Sigmoid colon (tissue), 4 donors: ENCODE measurements at regions not wholly inside any gene's neighbourhood (a gene's known extent, or its start where the extent isn't known, plus 50 kb on each side); places are given as distances from the start of the nearest gene placed in this dataset.

Experiments
- CTCF ChIP-seq, 4 experiments: fragments of 450-650 bp in 3 of 4; fragments of 200-600 bp in 1 of 4; IDR thresholded peaks; one replicate each; pipeline ENCODE4 v1.5.1; 2016 to 2019; ENCODE audit warnings: antibody characterized with exemption in 4 of 4, mild to moderate bottlenecking in 3 of 4, moderate library complexity in 2 of 4
- POLR2A ChIP-seq, 2 donors: fragments of 450-650 bp; IDR thresholded peaks; one replicate each; pipeline ENCODE4 v1.6.1; 2016; ENCODE audit warnings: antibody characterized with exemption in 2 of 2, mild to moderate bottlenecking in 2 of 2, moderate library complexity in 2 of 2
- POLR2AphosphoS5 ChIP-seq, 4 donors: sonication (generic); formaldehyde crosslinking; IDR thresholded peaks; one replicate each; pipeline ENCODE4 v1.6.1; 2017; ENCODE audit warnings: antibody characterized with exemption in 4 of 4

- TF ChIP-seq POLR2A (IDR thresholded peaks at IDR 0.05) (no peak), CTCF (IDR thresholded peaks at IDR 0.05) (no peak), POLR2AphosphoS5 (IDR thresholded peaks at IDR 0.05) (no peak)
Observed at GRCh38 chr4:111404673-111405072, 740.6 kb upstream of the FAM241A start.
